ENCODE measurements at regions not wholly inside any gene's neighbourhood (a gene's known extent, or its start where the extent isn't known, plus 50 kb on each side); places are given as distances from the start of the nearest gene placed in this dataset.
"Not testable (repeated sequence)": the region's sequence is repeated elsewhere in the genome, so short reads cannot be mapped to it uniquely, and the experiment has no call there.

DNA sequence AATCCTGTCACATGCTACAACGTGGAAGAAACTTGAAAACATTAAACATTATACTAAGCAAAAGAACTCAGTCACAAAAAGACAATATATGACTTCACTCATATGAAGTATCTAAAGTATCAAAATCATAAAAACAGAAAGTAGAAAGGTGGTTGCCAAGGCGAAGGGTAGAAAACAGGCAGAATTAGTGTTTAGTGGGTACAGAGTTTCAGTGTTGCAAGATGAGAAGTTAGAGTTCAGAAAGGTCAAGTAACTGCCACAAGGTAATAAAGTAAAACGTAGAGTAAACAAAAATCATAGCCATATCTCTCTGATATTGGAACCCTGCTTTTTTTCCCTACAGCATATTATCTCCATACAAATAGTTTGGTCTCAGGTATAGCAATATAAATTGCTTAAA, 223.8 kb upstream of the FSCB start:
- no peak for DNase-seq
- no CpG with 5 or more reads among the region's 3 CpGs for WGBS (ENCODE audit: insufficient coverage)
- no peaks in the 10 kb centered on the region for H3K36me3 ChIP-seq (ENCODE audit: control insufficient read depth, insufficient read depth, low read length)

DNA sequence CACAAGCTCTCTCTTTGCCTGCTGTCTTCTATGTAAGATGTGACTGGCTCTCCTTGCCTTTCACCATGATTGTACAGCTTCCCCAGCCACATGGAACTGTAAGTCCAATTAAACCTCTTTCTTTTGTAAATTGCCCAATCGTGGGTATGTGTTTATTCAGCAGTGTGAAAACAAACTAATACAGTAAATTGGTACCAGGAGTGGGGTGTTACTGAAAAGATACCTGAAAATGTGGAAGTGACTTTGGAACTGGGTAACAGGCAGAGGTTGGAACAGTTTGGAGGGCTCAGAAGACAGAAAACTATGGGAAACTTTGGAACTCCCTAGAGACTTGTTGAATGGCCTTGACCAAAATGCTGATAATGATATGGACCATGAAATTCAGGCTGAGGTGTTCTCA, 214.3 kb upstream of the FSCB start:
- not testable (repeated sequence) for H3K36me3 ChIP-seq (ENCODE audit: control insufficient read depth, insufficient read depth, low read length); H3K4me3 ChIP-seq (ENCODE audit: low read length); DNase-seq; H3K27me3 ChIP-seq (ENCODE audit: control insufficient read depth, insufficient read depth, low read length); H3K27ac ChIP-seq (ENCODE audit: low read length); H3K4me1 ChIP-seq (ENCODE audit: control insufficient read depth, insufficient read depth, low read length); H3K9me3 ChIP-seq (replicated peaks; ENCODE audit: control insufficient read depth, low read depth, low read length)
- WGBS (ENCODE audit: insufficient coverage): no CpG with 5 or more reads among the region's 1 CpG

More for the DNA sequence above, 223.8 kb upstream of the FSCB start:
- Histone ChIP-seq H3K4me3 (ENCODE audit: low read length) (no peak overlapping the region), H3K9me3 (replicated peaks; ENCODE audit: control insufficient read depth, low read depth, low read length) (no peaks in the 10 kb centered on the region), H3K27me3 (ENCODE audit: control insufficient read depth, insufficient read depth, low read length) (no peaks in the 10 kb centered on the region), H3K27ac (ENCODE audit: low read length) (no peak overlapping the region), H3K4me1 (ENCODE audit: control insufficient read depth, insufficient read depth, low read length) (no peaks in the 10 kb centered on the region)

DNA sequence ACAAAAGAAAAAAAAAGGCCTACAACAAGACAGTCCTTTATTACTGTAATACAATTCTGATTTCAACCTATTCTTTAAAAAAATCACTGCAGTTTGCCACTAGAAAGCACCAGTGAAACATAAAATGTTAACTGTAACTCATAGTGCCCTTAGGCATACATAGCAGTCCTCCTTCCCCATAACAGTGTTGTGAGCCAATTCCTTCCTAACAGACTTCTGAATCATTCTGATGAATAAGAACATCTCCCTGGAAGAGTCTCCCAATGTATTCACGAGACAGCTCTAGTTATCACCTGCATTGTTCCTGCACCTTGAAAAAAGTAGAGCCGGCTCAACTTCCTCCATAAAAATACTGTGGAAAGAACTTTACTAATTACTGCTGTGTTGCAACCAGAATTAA, 213.6 kb upstream of the FSCB start:
- Histone ChIP-seq H3K9me3 (replicated peaks; ENCODE audit: control insufficient read depth, low read depth, low read length) (peaks cover 5% of the 10 kb centered on the region), H3K27me3 (ENCODE audit: control insufficient read depth, insufficient read depth, low read length) (no peaks in the 10 kb centered on the region), H3K4me1 (ENCODE audit: control insufficient read depth, insufficient read depth, low read length) (no peaks in the 10 kb centered on the region), H3K36me3 (ENCODE audit: control insufficient read depth, insufficient read depth, low read length) (no peaks in the 10 kb centered on the region), H3K27ac (ENCODE audit: low read length) (no peak overlapping the region), H3K4me3 (ENCODE audit: low read length) (no peak overlapping the region)
- no peak for DNase-seq
- WGBS (ENCODE audit: insufficient coverage): no CpG with 5 or more reads among the region's 2 CpGs

DNA sequence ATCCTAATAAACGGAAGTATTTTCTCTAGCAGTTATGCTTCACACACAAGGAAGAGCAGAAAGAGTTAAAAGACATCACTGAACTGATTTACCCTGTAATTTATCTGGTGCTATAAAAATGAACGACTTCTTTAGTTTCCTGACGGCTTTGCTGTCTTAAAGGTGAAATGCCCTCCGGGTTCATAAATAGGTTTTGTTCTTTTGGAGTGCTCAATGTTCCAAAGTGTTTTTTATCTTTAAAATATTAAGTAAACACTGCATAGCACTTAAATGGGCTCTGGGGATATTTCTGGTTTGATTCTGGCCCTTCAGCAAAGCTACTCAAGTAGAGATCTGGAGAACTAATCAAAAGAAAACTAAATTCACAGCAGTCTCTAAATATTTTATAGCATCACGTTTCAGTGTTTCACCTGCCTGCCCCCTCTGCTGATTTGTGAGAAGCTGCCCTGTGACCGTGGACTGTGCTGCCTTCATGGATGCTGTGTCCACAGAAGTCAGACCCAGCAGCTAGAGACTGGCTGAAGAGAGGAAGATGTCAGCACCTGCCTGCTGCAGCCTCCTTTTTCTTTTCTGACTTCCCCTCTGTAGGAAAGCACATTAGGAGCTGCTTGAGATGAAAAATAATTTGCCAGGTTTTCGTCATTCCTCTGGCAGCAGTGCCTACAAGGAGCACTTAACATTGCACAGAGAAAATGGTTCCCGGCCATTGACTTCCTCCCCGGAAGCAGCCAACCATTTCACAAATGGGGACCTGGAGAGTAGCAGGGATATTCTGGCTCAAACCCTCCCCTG, 205.1 kb upstream of the FSCB start:
- peak overlapping the region; percentile 25 for H3K27ac ChIP-seq (ENCODE audit: low read length)
- DNase-seq: peak; percentile 72
- no peaks in the 10 kb centered on the region for H3K9me3 ChIP-seq (replicated peaks; ENCODE audit: control insufficient read depth, low read depth, low read length)
- no peaks in the 10 kb centered on the region for H3K36me3 ChIP-seq (ENCODE audit: control insufficient read depth, insufficient read depth, low read length)
- WGBS (ENCODE audit: insufficient coverage): 15% methylated on average over 5 of the region's 9 CpGs
- no peak overlapping the region for H3K4me3 ChIP-seq (ENCODE audit: low read length)
- H3K27me3 ChIP-seq (ENCODE audit: control insufficient read depth, insufficient read depth, low read length): no peaks in the 10 kb centered on the region
- H3K4me1 ChIP-seq (ENCODE audit: control insufficient read depth, insufficient read depth, low read length): no peaks in the 10 kb centered on the region

DNA sequence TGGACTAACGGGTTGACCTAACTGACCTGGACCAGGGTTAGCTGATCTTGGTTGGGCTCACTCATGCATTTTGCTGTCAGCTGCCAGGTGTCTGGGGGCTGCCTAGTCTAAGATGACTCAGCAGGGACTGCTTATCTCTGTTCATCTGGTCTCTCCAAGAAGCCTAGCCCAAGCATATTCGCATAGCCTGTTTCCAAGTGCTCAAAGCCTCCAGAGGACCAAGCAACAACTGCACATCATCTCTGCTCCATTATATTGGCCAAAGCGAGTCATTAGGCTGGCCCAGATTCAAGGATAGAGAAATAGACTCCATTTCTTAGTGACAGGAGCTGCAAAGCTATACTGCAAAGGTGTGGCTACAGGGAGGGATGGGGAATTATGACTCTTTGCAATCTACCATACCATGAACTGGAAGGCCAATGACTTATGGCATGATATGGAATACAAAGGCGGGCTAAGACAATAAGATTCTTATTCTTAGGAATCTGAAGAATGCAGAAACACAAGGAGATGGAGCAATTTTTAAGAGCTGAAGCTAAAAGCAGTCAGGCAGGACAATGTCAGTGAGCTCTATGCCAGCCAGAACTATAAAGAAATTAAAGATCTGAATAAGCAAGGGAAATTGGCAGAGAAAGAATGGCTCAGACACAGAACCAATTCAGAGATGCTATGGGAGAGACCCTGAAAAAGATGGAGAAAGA, 194.6 kb upstream of the FSCB start:
- Histone ChIP-seq H3K36me3 (ENCODE audit: control insufficient read depth, insufficient read depth, low read length) (no peaks in the 10 kb centered on the region), H3K4me3 (ENCODE audit: low read length) (no peak overlapping the region), H3K27ac (ENCODE audit: low read length) (no peak overlapping the region), H3K4me1 (ENCODE audit: control insufficient read depth, insufficient read depth, low read length) (no peaks in the 10 kb centered on the region), H3K27me3 (ENCODE audit: control insufficient read depth, insufficient read depth, low read length) (no peaks in the 10 kb centered on the region), H3K9me3 (replicated peaks; ENCODE audit: control insufficient read depth, low read depth, low read length) (no peaks in the 10 kb centered on the region)
- WGBS (ENCODE audit: insufficient coverage): 50% methylated on average over 1 of the region's 4 CpGs
- DNase-seq: peak; percentile 83

DNA sequence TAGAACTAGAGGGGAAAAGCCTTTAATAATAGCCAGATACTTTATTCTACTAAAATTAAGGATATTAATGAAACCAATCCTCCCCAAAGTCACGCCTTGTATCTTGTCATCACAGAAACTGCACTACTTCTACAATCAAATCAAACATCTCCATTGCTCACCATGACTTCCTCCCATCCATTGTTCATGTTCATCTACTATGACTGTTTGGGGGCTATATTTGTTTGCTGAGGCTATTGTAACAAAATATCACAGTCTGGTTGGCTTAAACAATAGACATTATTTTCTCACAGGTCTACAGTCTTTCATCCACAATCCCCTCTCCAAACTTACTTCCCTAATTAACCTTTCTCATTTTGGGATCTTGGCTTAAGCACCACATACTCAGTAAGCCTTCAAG, 193.6 kb upstream of the FSCB start:
- no peak for DNase-seq
- Histone ChIP-seq H3K36me3 (ENCODE audit: control insufficient read depth, insufficient read depth, low read length) (no peaks in the 10 kb centered on the region), H3K27me3 (ENCODE audit: control insufficient read depth, insufficient read depth, low read length) (no peaks in the 10 kb centered on the region), H3K9me3 (replicated peaks; ENCODE audit: control insufficient read depth, low read depth, low read length) (no peaks in the 10 kb centered on the region), H3K27ac (ENCODE audit: low read length) (no peak overlapping the region), H3K4me3 (ENCODE audit: low read length) (no peak overlapping the region), H3K4me1 (ENCODE audit: control insufficient read depth, insufficient read depth, low read length) (no peaks in the 10 kb centered on the region)
- no CpG with 5 or more reads among the region's 1 CpG for WGBS (ENCODE audit: insufficient coverage)

DNA sequence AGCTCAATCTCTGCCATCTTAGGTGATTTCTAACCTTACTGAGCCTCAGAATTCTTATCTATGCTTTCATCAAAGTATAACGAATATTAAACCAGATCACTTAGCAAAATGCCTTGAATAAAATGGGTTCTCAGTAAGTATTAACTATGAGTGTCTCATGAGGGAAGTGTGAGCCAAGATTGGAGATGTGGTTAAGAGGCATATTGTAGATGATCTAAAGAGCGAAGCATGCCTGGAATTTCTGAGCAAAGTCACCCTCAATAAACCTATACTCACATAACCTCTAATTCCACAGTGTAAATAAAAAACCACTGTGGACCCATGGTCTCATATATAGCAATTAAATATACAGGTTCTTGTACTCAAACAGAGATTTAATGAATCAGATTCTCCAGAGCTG, 193.1 kb upstream of the FSCB start:
- Histone ChIP-seq H3K27ac (ENCODE audit: low read length) (no peak overlapping the region), H3K9me3 (replicated peaks; ENCODE audit: control insufficient read depth, low read depth, low read length) (no peaks in the 10 kb centered on the region), H3K4me3 (ENCODE audit: low read length) (no peak overlapping the region), H3K4me1 (ENCODE audit: control insufficient read depth, insufficient read depth, low read length) (no peaks in the 10 kb centered on the region), H3K27me3 (ENCODE audit: control insufficient read depth, insufficient read depth, low read length) (no peaks in the 10 kb centered on the region), H3K36me3 (ENCODE audit: control insufficient read depth, insufficient read depth, low read length) (no peaks in the 10 kb centered on the region)
- no CpG with 5 or more reads among the region's 2 CpGs for WGBS (ENCODE audit: insufficient coverage)
- peak; percentile 11 for DNase-seq

DNA sequence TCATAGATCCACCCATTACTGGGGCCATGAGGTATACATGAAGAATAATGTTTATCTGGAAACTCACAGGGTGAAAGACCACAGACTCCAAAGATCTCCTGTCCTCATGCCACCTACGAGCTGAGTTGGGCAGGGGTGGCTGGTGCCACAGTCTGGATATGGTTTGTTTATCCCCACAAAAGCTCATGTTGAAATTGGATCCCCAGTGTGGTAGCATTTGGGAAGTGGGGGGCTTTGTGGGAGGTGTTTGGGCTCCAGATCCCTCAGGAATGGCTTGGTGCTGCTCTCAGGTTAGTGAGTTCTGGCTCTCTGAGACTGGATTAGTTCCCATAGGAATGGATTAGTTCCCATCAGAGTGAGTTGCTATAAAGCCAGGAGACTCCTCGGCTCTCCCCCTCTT, 192.3 kb upstream of the FSCB start:
- DNase-seq: no peak
- no peaks in the 10 kb centered on the region for H3K4me1 ChIP-seq (ENCODE audit: control insufficient read depth, insufficient read depth, low read length)
- H3K27ac ChIP-seq (ENCODE audit: low read length): no peak overlapping the region
- no peak overlapping the region for H3K4me3 ChIP-seq (ENCODE audit: low read length)
- no peaks in the 10 kb centered on the region for H3K9me3 ChIP-seq (replicated peaks; ENCODE audit: control insufficient read depth, low read depth, low read length)
- no peaks in the 10 kb centered on the region for H3K27me3 ChIP-seq (ENCODE audit: control insufficient read depth, insufficient read depth, low read length)
- no peaks in the 10 kb centered on the region for H3K36me3 ChIP-seq (ENCODE audit: control insufficient read depth, insufficient read depth, low read length)
- no CpG with 5 or more reads among the region's 2 CpGs for WGBS (ENCODE audit: insufficient coverage)

DNA sequence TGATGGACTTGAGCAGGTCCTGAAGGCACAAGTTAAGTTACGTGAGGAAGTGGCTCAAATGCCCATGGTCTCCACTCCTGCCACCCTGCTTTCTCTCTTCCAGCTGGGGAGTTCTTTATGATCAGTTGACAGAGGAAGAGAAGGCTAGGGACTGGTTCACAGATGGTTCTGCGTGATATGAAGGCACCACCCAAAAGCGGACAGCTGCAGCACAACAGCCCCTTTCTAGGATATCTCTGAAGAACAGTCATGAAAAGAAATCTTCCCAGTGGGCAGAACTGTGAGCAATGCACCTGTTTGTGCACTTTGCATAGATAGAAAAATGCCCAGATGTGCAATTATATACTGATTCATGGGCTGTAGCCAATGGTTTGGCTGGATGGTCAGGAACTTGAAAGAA, 162.4 kb upstream of the FSCB start:
- Histone ChIP-seq H3K4me3 (ENCODE audit: low read length) (no peak overlapping the region), H3K4me1 (ENCODE audit: control insufficient read depth, insufficient read depth, low read length) (no peaks in the 10 kb centered on the region)
- 86% methylated on average over 3 of the region's 3 CpGs for WGBS (ENCODE audit: insufficient coverage)

DNA sequence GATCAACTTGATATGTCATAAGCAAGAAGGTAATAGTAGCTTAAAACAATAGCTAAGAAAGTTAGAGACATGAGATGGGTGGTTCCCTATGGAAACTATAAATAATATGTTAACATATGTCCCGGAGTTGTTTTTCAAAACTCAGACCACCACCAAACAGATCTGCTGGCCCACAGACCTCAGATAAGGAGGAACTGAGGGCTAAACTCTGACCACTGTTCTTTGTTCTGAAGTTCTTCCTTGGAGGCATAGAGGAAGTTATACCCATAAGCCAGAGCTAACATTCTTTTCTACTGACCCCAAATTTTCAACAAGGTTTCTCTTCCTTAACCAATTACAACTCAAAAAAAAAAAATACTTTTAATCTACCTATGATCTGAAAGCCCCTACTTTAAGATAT, 156.1 kb upstream of the FSCB start:
- no peak overlapping the region for H3K4me3 ChIP-seq (ENCODE audit: low read length)
- H3K4me1 ChIP-seq (ENCODE audit: control insufficient read depth, insufficient read depth, low read length): no peaks in the 10 kb centered on the region
- H3K36me3 ChIP-seq (ENCODE audit: control insufficient read depth, insufficient read depth, low read length): no peaks in the 10 kb centered on the region
- H3K9me3 ChIP-seq (replicated peaks; ENCODE audit: control insufficient read depth, low read depth, low read length): no peaks in the 10 kb centered on the region
- H3K27me3 ChIP-seq (ENCODE audit: control insufficient read depth, insufficient read depth, low read length): no peaks in the 10 kb centered on the region
- H3K27ac ChIP-seq (ENCODE audit: low read length): no peak overlapping the region
- DNase-seq: no peak
- WGBS (ENCODE audit: insufficient coverage): no CpG with 5 or more reads among the region's 1 CpG

More for the DNA sequence above, 162.4 kb upstream of the FSCB start:
- no peak overlapping the region for H3K27ac ChIP-seq (ENCODE audit: low read length)
- no peak for DNase-seq
- H3K36me3 ChIP-seq (ENCODE audit: control insufficient read depth, insufficient read depth, low read length): no peaks in the 10 kb centered on the region
- no peaks in the 10 kb centered on the region for H3K27me3 ChIP-seq (ENCODE audit: control insufficient read depth, insufficient read depth, low read length)
- peaks cover 4% of the 10 kb centered on the region for H3K9me3 ChIP-seq (replicated peaks; ENCODE audit: control insufficient read depth, low read depth, low read length)

Measured in muscle of leg (tissue), 3 donors.